Endothelial cell of umbilical vein (primary cell): ENCODE measurements at regions not wholly inside any gene's neighbourhood (a gene's known extent, or its start where the extent isn't known, plus 50 kb on each side); places are given as distances from the start of the nearest gene placed in this dataset.

ENCODE experiments used
- BruUV-seq: library from RNA; stranded (reverse); fragments of 400-500 nt; replicated peaks from 2 replicates; lab custom pipeline; 2021; lab: Mats Ljungman, UMichigan
- CTCF ChIA-PET: fragments of 300-600, 350-600 bp; sonication (Branson Sonifier 250); formaldehyde crosslinking; loops from one replicate; lab custom pipeline; 2021; ENCODE audit warnings: antibody characterized with exemption, inconsistent platforms; lab: Charles Lee
- POLR2A ChIA-PET: fragments of 300-600, 350-600 bp; sonication (Branson Sonifier 250); formaldehyde crosslinking; loops from one replicate; lab custom pipeline; 2021; ENCODE audit warnings: antibody characterized with exemption, inconsistent platforms; lab: Charles Lee
- DNase-seq: peaks from one replicate; pipeline ENCODE4 v3.0.0-alpha.2; 2011; ENCODE audit warnings: low read depth, low spot score
- FAIRE-seq: peaks from 2 replicates; lab custom pipeline; 2011; peaks lifted over from hg19 to GRCh38; lab: Jason Lieb, UNC
- H2AFZ ChIP-seq: 2 replicates; pipeline ENCODE4 v1.6.0; 2012; ENCODE audit warnings: low read depth, low read length, control low read depth, inconsistent platforms
- H3K27ac ChIP-seq: 2 replicates; pipeline ENCODE4 v1.5.1; 2011; ENCODE audit warnings: low read depth, mild to moderate bottlenecking, control low read depth, low read length, moderate library complexity; ENCODE audit not compliant: insufficient read depth
- H3K27me3 ChIP-seq, 2 experiments: 2 replicates each; pipeline versions ENCODE4 v1.6.0 to v1.6.1; 2011; ENCODE audit warnings: low read length in 2 of 2, mixed read lengths in 1 of 2; ENCODE audit not compliant: control insufficient read depth in 2 of 2, insufficient read depth in 2 of 2
- H3K36me3 ChIP-seq, 2 experiments: 2 replicates in 1 of 2; 3 replicates in 1 of 2; pipeline ENCODE4 v1.5.1; 2011; ENCODE audit warnings: low read length in 2 of 2, mild to moderate bottlenecking in 1 of 2, moderate library complexity in 1 of 2; ENCODE audit not compliant: control insufficient read depth in 2 of 2, insufficient read depth in 2 of 2; ENCODE audit errors: extremely low read depth in 1 of 2
- H3K4me1 ChIP-seq: 3 replicates; pipeline ENCODE4 v1.5.1; 2011; ENCODE audit warnings: mild to moderate bottlenecking, low read length; ENCODE audit not compliant: control insufficient read depth, insufficient read depth; ENCODE audit errors: extremely low read depth
- H3K4me2 ChIP-seq: 2 replicates; pipeline ENCODE4 v1.6.1; 2011; ENCODE audit warnings: low read length, control low read depth, mixed read lengths; ENCODE audit not compliant: insufficient read depth
- H3K4me3 ChIP-seq, 3 experiments: fragments of 200-600 bp in 1 of 3; sonication (generic), shearing (Covaris generic) in 1 of 3; replicated peaks in 1 of 3; 2 replicates each; pipeline ENCODE4 v1.5.1; 2011 to 2016; ENCODE audit warnings: control low read depth in 3 of 3, low read length in 3 of 3, mild to moderate bottlenecking in 2 of 3, inconsistent platforms in 1 of 3, low read depth in 1 of 3, moderate library complexity in 1 of 3; ENCODE audit not compliant: insufficient read depth in 1 of 3
- H3K79me2 ChIP-seq: 2 replicates; pipeline ENCODE4 v1.6.0; 2012; ENCODE audit warnings: low read length, inconsistent platforms; ENCODE audit not compliant: control insufficient read depth, insufficient read depth
- H3K9ac ChIP-seq: replicated peaks from 2 replicates; pipeline ENCODE3; 2011; ENCODE audit warnings: low read length, control low read depth; ENCODE audit not compliant: insufficient read depth; ENCODE audit errors: extremely low read depth
- H3K9me1 ChIP-seq: replicated peaks from 3 replicates; pipeline ENCODE4 v1.6.0; 2011; ENCODE audit warnings: mild to moderate bottlenecking, low read length; ENCODE audit not compliant: control insufficient read depth, insufficient read depth; ENCODE audit errors: extremely low read depth
- H3K9me3 ChIP-seq: replicated peaks from 2 replicates; pipeline ENCODE4 v1.5.1; 2012; ENCODE audit warnings: low read length, inconsistent platforms; ENCODE audit not compliant: control insufficient read depth, insufficient read depth
- H4K20me1 ChIP-seq: replicated peaks from 2 replicates; pipeline ENCODE3; 2011; ENCODE audit warnings: mild to moderate bottlenecking, low read length; ENCODE audit not compliant: control insufficient read depth, insufficient read depth; ENCODE audit errors: extremely low read depth
- CTCF ChIP-seq, 2 donors: IDR thresholded peaks; 1 replicate in 1 of 2; 2 replicates in 1 of 2; pipeline ENCODE4 v1.5.1; 2011; ENCODE audit warnings: low read length in 2 of 2, mild to moderate bottlenecking in 2 of 2, moderate library complexity in 2 of 2, control low read depth in 1 of 2, inconsistent platforms in 1 of 2, low read depth in 1 of 2; ENCODE audit not compliant: insufficient read depth in 1 of 2; ENCODE audit errors: extremely low read depth in 1 of 2
- EZH2 ChIP-seq: IDR thresholded peaks from 2 replicates; pipeline ENCODE4 v1.6.1; 2012; ENCODE audit warnings: borderline replicate concordance, low read depth, mild to moderate bottlenecking, moderate library complexity, low read length, inconsistent platforms; ENCODE audit not compliant: severe bottlenecking
- FOS ChIP-seq: IDR thresholded peaks from 2 replicates; pipeline ENCODE4 v1.6.1; 2011; ENCODE audit warnings: mild to moderate bottlenecking, low read length, moderate library complexity, borderline replicate concordance; ENCODE audit not compliant: insufficient read depth
- GATA2 ChIP-seq: IDR thresholded peaks from 2 replicates; pipeline ENCODE4 v1.7.0; 2011; ENCODE audit warnings: low read depth, mild to moderate bottlenecking, moderate library complexity, mixed read lengths, low read length; ENCODE audit not compliant: insufficient read length, insufficient read depth
- JUN ChIP-seq: IDR thresholded peaks from 2 replicates; pipeline ENCODE4 v1.6.1; 2011; ENCODE audit warnings: borderline replicate concordance, low read depth; ENCODE audit not compliant: insufficient read length, insufficient read depth
- MAX ChIP-seq: IDR thresholded peaks from 2 replicates; pipeline ENCODE4 v1.6.1; 2011; ENCODE audit not compliant: insufficient read depth, insufficient read length
- MYC ChIP-seq: IDR thresholded peaks from one replicate; pipeline ENCODE4 v1.6.1; 2011; ENCODE audit warnings: mild to moderate bottlenecking, low read depth, low read length
- POLR2A ChIP-seq: IDR thresholded peaks from 2 replicates; pipeline ENCODE4 v1.6.1; 2012; ENCODE audit warnings: low read depth, mild to moderate bottlenecking, control low read depth, low read length
- POLR2AphosphoS5 ChIP-seq: IDR thresholded peaks from 2 replicates; pipeline ENCODE4 v1.6.1; 2012; ENCODE audit warnings: low read depth, mild to moderate bottlenecking, control low read depth, low read length, moderate library complexity; ENCODE audit not compliant: insufficient read depth
- dilution Hi-C: fragments of 300-500 bp; cut with MboI; formaldehyde crosslinking; loops from one replicate; pipeline ENCODE4 v1.15.0; 2019; ENCODE audit warnings: low sequenced_read_pairs; ENCODE audit not compliant: extremely low pct_ligation_motif_present
- intact Hi-C: fragments of 100-400 bp; cut with micrococcal nuclease; formaldehyde crosslinking; loops from one replicate; pipeline ENCODE4 v1.10.0; 2022

- no peaks in the 10 kb centered on the region for H3K4me1 ChIP-seq
- no peaks in the 10 kb centered on the region for H3K27me3 ChIP-seq
- dilution Hi-C loops = no loop called here
- no peaks in the 10 kb centered on the region for H3K79me2 ChIP-seq
- CTCF ChIA-PET = no interaction called here
- H4K20me1 ChIP-seq = no peaks in the 10 kb centered on the region
- no peak for FAIRE-seq
- H3K27ac ChIP-seq = no peak overlapping the region
- POLR2A ChIA-PET = no interaction called here
- intact Hi-C loops = no loop called here
- BruUV-seq = no TSS peak
- no peaks in the 10 kb centered on the region for H3K9me3 ChIP-seq
- no peak overlapping the region for H3K4me2 ChIP-seq
- H3K9me1 ChIP-seq = no peaks in the 10 kb centered on the region
- H2AFZ ChIP-seq = no peak overlapping the region
- no peak for DNase-seq
- H3K36me3 ChIP-seq = no peaks in the 10 kb centered on the region
- H3K9ac ChIP-seq = no peak overlapping the region
- TF ChIP-seq EZH2 (no peak), CTCF (IDR thresholded peaks at IDR 0.05; ENCODE audit: extremely low read depth in 1 of 2, insufficient read depth in 1 of 2, low read depth in 1 of 2, low read length in 2 of 2) (no peak), POLR2AphosphoS5 (no peak), POLR2A (no peak), GATA2 (no peak), MAX (no peak), MYC (no peak), JUN (no peak), FOS (no peak)
- no peak overlapping the region for H3K4me3 ChIP-seq
These were observed 104.1 kb upstream of the MROH9 start for GRCh38 chr1:170831276-170831675.
